ENCODE measurements at regions not wholly inside any gene's neighbourhood (a gene's known extent, or its start where the extent isn't known, plus 50 kb on each side); places are given as distances from the start of the nearest gene placed in this dataset.

DNA sequence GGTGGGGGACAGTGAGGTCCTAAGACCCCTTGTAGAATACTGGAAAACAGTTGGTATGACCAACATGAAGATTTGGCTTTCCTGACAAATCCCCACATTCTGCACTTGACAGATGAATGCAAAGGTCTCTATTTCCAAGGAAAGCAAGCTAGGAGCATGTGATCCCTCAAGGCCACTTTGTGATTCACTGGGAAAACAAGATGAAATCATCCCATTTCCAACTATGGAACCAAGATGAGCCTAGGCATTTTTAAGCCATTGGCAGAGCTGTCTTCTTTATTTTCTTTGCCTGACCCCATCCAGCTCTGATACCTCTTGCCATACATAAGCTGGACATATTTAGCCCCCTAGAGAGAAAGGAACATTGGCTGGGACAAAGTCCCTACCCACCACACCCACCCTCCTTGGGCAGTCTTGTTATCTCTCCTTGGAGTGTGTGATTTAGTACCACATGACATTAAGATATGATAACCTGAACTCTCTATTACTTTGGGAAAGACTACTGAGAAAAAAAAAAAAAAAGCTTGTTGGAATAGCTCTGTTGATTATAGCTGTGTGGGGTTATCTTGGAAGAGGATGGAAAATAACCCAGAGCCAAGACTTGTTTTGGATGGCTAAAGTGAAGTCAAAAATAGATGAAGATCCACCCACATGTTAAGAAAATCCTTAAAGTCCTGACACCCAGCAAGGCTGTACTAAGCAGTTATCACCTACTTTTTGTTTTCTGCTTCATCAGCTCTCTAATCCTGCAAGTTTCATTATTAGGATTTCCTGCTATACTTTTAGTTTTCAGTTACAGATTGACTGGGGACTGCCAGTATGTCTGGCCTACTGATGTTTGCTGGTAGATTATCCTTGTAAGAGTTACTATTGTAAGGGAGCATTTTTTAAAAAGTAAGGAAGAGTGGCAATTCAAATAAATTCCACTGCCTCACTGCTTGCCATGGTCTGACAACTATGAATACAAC, 90.1 kb upstream of the PREP start:
- no peak for DNase-seq (ENCODE audit: low read depth)

DNA sequence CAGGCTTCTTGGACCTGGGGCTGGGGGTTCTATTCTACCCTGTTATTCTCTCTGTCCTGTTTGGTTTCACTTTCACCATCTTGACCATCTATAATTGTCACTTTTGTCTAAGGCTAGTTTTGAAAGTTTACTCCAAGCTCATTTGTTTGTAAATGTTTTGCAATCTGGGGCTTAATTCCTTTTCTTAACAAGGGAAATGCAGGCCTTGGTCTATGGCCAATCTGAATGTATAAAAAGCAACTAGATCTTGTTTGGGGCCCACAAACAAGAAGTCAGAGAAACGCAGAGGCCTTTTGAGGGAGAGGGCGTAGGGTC, 86.3 kb upstream of the PREP start:
- no peak for DNase-seq (ENCODE audit: low read depth)

DNA sequence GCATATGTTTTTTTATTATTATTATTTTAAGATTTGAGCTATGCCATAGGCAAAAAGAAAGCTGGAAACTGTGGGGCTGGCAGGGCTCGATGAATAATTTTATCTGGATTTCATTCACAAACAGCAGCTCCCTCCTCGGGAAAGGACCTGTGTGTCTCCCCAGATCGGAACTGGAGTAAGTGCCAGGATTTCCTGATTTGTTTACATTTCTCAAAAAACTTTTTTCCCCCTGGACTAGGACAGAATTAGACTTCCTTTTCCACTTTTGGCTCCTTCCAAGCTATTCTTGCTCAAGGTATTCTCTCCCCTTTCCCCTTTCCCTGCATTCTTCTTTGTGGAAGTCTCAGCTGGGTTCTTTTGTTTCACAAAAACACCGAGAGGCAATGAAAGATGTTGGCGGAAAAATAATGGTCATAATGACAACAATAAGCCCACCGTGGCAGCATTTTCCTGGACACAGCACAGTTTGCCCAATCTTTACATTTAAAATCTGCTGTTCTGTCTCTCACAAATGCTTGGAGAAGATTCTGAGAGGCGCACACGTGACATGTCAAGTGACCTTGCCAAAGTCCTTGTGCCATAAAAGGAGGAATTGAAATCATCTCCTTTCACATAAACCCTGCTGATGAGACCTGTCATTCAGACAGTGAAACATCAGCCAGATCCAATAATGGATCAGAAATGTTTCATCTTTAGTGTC, 85.8 kb upstream of the PREP start:
- no peak for DNase-seq (ENCODE audit: low read depth)

DNA sequence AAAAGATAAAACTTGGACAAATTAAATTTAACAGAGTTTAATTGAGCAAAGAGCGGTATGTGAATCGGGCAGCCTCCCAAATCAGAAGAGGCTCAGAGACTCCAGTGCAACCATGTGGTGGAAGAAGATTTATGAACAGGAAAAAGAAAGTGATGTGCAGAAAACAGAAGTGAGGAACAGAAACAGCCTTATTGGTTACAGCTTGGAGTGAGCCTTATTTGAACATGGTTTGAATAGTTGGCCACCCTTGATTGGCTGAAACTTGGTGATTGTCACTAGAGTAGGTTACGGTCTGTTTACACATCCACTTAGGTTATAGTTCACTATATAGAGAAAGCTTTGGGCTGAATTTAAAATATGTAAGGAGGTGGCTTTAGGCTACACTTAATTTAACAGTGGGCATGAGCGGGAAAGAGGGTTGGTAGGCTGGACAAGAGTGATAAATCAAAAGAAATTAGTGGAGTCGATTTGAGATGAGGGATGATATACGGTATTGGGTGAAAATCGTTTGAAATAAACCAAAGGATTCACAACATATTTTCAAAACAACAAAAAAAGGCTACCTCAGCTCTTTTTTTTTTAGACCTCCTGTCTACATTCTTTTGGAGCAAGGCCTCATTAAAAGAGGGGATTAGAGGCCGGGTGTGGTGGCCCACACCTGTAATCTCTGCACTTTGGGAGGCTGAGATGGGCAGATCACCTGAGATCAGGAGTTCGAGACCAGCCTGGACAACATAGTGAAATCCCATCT, 84.3 kb upstream of the PREP start:
- DNase-seq (ENCODE audit: low read depth) = no peak

DNA sequence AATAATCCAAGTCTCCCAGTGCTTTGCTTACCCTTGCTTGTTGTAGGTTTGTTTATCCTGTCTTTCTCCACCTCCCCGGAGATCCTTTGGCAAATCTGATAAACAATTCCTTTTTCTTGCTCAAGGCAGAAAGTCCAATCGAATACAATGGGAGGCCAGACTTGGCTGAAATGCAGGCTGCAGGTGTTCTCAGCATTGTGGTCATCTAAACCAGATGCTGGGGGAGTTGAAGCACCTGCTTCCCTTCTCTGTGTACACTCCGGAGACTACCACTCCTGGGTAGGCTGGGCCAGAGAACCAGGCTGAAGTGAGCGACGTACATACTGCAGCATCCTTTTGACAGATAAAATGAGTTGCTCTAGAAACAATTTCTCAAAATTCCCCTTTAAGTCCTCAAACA, 82.6 kb upstream of the PREP start:
- no peak for DNase-seq (ENCODE audit: low read depth)

DNA sequence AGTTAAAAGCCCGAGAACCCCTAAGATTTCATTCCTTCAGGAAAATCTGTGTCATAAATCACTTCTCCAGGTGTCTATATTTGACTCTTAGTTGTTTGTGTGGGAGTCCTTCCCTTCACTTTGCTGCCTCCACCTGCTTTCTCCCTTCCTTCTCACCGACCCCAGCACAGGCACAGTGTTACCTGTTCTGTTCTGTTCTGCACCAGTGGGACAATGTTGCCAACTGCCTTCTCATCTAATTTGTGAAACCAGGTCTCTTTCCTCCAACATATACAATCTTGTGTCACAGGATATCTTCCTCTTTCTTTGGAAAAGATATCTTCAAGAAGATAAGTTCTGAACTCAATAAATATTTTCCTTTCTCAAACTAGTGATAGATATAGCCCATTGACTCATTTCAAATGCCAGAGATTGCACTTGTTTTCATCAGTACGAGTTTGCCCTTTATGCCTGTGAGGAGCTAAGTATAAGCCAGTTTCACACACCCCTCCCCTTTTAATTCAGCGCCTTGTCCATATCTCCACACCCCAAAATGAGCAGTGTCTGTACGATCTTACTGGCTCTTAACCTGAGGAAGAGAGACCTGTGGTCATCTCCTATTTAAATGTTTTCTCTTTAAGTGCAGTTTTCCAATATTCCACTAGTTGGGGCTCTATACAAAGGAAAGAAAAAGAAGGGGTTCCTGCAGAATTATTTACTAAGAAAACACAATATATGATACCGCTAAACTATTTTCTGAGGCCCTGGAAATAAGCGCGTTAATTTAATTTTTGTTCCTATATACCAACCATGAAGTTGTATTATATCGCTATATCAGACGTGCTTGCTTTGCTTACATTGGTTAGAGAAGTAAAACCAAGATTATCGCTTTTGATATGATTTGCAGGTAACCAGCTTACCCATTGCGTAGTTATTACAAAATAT, 81.6 kb upstream of the PREP start:
- DNase-seq (ENCODE audit: low read depth) = no peak

DNA sequence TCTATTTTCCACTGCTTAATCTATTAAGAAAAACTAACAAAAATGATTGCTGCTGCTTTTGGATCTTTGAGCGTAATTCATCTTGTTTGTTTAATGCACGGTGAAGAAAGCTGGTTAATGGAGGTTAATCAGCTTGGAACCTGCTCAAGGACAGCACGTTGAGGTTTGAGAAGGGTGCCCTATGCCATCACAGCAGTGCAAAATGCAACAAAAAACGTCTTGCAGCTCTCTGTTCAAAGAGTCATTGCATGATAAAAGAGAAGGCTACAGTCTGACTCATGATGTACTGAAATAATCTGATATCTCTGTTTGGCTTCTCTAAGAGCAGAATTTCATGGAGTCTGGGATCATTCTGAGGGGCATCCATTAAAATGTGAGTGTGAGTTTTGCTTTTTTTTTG, 80.6 kb upstream of the PREP start:
- DNase-seq (ENCODE audit: low read depth) = no peak

DNA sequence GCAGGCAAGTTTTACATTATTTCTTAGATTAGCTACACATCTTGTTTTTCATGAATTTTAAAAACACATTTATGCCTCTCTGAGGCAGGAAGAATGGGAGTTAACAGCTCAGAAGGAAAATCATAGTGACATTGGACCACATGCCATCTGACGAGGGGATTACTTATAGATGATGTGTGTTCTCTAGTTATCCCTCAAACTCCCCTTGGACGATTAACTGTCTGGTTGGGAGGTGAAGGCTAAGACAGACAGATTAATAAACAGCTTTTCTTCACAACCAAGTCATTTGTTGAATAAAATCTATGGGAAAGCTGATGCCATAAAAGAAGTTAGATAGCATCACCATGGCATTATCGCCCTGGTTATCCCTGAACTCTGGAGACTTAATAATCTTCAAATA, 80.0 kb upstream of the PREP start:
- no peak for DNase-seq (ENCODE audit: low read depth)

DNA sequence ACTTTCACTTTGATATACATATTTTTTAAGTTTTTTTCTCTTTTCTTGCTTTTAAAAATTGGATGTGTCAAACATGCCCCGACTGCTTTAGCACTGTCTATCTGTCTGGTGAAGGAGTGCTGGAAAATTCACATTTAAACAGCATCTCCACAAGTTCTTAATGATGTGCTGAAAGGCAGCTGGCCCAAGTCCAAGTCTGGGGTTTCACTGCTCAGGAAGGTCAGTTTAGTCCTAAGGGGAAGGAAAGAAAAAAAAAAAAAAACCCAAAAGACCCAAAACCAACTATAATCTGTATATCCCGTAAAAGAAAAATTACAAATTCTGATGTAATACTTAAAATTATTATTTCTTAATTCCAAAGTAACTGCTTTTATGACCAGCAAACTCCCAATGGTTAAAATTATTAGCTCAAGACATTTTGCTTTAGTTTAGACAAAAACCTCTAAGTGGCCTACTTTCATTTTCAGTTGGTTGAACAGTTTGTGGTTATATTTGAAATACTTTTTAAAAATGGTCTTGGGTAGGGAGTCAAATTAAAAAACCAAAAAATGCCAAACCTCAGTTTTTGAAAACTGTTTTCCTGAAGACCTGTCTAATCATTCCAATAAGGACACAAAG, 79.5 kb upstream of the PREP start:
- no peak for DNase-seq (ENCODE audit: low read depth)

DNA sequence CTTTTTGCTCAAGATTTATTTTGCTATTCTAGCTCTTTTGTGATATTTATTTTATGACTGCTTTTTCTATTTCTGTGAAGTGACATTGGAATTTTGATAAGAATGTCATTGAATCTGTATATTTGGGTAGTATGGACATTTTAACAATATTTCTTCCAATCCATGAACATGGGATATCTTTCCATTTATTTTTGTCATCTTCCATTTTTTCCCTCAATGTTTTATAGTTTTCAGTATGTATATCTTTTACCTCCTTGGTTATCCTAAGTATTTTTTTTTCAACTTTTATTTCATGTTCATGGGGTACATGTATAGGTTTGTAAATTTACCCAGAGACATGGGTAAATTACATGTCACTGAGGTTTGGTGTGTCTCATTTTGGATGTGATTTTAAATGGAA, 74.1 kb upstream of the PREP start:
- DNase-seq (ENCODE audit: low read depth) = no peak

DNA sequence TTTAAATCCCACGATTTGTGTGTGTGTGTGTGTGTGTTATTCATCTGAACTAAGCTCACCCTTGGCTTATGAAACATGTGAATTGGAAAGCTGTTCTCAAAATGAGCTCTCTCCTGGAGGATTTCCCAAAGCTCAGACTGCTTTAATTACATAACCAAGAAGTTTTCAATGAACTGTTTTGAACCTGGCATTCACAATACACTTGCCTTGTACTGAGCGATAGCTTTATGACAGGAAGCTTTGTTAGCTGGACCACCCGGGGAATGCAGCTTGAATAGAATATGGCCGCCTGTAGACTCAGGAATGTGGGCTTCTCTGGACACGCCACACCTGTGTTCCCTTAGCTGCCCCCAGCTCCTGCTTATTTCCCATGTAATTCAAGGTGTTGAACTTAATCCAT, 71.4 kb upstream of the PREP start:
- DNase-seq (ENCODE audit: low read depth) = no peak

DNA sequence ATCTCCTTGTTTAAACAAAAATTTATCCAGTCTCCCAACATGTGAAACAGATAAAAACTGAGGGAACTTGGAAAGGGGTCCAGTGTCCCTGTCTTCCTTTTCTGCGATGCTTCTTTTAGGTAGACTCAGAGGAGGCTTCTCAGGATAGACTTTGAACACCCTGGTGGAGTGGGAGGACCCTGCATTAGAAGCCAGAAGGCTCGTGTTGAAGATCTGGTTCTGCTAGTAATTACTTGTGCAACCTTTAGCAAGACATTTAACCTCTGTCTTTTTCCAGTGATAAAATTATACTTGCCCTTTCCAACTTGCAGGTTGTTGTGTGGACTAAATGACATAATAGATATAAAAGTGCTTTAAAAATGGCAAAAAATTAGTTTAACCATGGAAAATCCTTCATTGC, 67.1 kb upstream of the PREP start:
- DNase-seq (ENCODE audit: low read depth) = no peak

DNA sequence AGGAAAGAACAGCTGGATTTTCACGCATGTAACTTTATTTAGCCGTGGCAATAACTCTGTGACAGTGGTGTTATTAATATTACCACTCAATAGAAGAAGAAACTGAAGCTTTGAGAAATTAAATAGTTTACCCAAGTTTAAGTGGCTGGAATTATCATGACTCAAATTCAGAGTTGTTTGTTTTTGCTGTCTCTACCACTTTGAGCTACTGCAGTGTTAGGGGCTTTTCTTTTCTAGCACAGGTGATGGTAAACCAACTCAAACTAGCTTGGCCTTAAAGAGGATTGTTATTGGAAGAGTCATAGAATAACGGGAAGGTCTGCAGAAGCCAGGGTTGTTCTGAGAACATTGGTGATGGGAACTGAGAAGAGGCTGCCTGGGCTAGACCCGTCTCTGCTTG, 66.0 kb upstream of the PREP start:
- no peak for DNase-seq (ENCODE audit: low read depth)

DNA sequence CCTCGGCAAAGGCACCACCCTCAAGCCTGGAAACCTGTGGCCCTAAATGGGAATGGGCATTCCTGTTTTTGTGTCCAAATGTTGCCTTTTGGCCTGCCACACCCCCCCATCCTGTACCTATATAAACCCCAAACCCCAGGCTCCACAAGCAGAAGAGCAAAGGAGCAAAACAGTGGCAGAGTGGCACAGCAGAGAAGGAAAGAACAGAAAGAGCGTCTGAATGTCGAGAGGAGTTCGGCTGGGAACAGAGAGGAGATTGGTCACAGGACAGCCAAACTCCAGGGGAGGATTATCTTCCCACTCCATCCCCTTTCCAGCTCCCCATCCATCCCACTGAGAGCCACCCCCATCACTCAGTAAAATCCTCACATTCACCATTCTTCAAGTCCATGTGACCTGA, 58.0 kb upstream of the PREP start:
- no peak for DNase-seq (ENCODE audit: low read depth)

DNA sequence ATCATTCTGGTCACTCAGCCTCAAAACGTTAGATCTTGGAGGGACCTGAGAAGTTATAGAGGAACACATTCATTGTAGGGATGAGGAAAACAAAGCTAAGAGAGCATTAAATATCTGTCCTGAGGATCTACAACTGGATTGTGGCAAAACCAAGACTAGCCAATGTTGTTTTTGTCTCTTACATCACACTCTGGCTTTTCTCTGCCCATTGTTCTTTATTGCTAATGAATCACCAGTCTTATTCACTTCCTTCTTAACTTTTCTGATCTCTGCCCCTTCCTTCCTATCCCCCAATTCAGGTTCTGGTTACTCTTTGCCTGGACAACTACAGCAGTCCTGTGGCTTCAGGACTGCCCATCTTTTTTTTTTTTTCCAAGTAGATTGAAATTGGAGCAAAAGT, 57.0 kb upstream of the PREP start:
- DNase-seq (ENCODE audit: low read depth) = no peak

DNA sequence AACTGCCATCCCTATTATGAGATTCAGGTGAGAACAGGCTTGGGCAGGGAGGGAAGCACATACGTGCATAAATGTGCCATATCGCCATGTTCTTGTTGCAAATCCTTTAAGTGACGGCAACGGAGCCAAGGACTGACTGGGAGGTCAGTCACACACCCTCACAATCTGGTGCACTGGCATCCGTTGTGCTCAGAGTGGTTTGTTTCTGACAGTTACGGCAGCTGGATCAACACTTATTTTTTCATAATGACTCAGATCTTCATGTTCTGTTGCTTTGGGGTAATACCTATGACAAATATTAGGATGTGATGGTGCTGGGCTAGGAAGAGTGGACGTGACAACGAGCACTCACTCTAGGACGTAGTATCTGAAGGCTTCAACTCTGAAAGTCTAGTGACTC, 56.2 kb upstream of the PREP start:
- DNase-seq (ENCODE audit: low read depth) = no peak

DNA sequence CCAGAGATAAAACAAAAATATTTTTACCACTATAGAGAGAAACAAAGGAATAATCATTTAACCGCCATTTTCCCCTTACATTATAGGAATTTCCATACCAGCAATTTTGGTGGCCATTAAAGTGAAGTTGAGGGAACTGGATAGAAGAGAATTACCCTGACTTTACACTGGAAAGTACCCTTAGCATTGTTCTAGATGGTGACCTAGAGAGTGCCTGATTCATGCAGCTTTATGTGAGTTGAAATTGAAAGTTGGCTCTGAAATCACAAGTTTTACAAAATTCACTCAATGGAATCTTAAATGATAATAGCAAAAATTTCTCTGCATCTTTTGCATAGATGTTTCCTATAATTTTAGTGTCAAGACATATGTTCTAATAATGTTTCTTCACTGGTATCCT, 55.7 kb upstream of the PREP start:
- DNase-seq (ENCODE audit: low read depth) = no peak

DNA sequence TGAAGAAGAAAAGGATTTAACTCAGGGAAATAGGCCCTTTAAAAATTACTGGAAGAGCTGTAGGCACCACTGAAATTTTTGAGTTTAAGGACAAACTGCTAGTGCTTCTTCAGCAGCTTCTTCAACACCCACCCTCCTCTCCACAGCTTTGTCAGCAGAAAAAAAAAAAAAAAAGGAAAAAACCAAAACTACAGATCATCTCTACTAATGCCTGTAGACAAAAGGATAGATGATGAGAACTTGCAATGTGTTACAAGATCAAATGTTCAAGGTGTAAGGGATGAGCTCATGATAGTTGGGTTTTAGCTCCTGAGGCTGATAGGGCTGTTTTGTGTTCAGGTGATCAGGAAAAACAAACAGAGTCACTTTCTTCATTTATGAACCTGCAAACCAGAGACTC, 55.2 kb upstream of the PREP start:
- DNase-seq (ENCODE audit: low read depth) = no peak

DNA sequence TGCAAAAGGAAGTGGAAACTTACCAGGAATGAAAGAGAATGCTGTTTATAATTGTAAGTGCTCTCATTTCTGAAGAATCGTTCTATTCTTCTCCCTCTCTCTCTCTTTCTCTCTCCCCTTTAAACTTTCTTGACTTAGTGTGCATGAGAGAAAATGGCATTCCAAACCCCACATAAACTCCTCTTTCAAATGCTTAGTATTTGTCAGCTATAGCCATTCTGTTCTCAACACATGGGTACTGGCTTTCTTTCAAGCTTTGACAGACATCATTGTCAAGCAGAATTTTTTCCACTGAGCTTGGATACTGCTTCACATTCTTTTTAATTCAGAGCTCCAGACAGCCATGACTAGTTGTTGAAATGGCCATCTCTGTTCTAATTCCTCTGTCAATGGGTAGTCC, 51.1 kb upstream of the PREP start:
- DNase-seq (ENCODE audit: low read depth) = no peak

DNA sequence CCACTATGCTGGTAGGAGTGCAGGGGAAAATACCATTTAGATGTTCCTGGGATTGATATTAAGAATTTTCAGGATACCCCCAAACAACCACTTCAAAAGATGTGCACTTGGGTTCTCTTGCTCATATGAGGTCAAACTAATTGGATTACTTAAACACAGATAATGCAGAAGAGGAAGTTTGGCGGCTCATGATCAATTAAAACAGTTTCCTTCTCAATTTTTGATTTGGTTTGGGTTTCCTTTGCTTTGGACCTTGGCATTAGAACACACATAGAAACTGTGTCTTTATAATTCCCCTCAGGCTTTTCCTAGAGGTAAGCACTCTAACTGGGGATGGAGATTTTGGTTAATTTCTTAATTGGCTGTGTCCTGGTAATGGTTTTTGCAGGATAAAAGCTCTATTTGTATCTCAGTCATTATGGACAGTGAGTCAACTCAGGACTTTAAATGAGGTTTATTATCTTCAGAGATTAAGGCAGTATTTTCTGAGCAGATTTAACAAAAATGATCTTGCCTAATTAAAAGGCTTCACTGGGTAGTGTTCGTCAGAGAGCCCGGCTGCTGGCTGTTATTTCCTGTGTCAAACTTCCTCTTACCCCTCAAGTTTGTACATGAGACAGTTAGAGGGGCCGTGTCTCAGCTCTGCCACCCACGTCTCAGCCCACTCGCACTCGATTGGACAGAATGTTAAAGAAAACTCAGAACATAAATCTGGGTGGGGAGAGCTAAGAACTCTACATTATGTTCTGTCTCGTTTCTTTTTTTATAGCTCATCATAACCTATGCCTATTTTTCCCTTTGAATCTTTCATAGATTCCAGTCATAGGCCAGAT, 50.3 kb upstream of the PREP start:
- peak; percentile 22 for DNase-seq (ENCODE audit: low read depth)

Data from stimulated activated CD4-positive, alpha-beta T cell treated with anti-CD3 and anti-CD28 coated beads, Interleukin-2, amount 100 ng/mL, for 4 hours (primary cell).